ENCODE measurements at regions not wholly inside any gene's neighbourhood (a gene's known extent, or its start where the extent isn't known, plus 50 kb on each side); places are given as distances from the start of the nearest gene placed in this dataset.
A peak's percentile ranks its signal among the peaks of the same experiment; 100 is the strongest.
"Not testable (repeated sequence)": the region's sequence is repeated elsewhere in the genome, so short reads cannot be mapped to it uniquely, and the experiment has no call there.

DNA sequence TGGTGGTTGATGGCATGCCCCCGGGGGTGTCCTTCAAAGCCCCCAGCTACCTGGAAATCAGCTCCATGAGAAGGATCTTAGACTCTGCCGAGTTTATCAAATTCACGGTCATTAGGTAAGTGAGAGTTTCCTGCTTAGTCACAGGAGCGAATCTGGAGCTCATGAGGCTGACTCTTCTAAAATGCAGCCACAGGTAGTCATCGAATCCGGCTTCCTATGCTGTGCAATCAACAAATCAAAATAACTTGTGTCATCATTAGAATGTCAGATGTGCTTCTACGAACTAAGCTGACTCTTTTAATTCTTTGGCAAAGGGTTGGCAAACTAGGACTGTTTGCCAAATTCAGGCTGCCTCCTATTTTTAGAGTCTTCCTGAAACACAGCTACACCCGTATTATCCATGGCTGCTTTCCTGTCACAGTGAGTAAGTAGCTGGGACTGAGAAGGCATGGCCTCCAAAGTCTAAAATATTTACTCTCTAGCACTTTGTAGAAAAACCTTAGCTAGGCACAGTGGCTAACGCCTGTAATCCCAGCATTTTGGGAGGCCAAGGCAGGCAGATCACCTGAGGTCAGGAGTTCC, 108.0 kb downstream of the NSUN5 start:
- WGBS, 2 donors: no CpG with 5 or more reads among the region's 9 CpGs
- intact Hi-C loops (cut with DNase I; ENCODE audit: low total_unique reads); DNase-seq (ENCODE audit: low spot score in 2 of 2); H3K4me3 ChIP-seq (ENCODE audit: low read depth, poor library complexity, severe bottlenecking): not testable (repeated sequence)

DNA sequence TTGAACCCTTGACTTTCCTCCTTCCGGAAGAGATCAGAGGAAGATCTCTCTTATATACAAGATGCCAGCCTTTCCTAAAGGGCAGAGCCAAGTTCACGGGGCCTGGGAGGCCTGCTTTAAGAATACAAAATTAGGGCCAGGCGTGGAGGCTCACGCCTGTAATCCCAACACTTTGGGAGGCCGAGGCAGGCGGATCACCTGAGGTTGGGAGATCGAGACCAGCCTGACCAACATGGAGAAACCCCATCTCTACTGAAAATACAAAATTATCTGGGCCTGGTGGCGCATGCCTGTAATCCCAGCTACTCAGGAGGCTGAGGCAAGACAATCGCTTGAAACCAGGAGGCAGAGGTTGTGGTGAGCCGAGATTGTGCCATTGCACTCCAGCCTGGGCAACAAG, 108.2 kb upstream of the SPDYE9 start:
- WGBS, 2 donors: 98 to 100% methylated on average over 7 of the region's 10 CpGs
- H3K4me3 ChIP-seq (ENCODE audit: low read depth, poor library complexity, severe bottlenecking); intact Hi-C loops (cut with DNase I; ENCODE audit: low total_unique reads): not testable (repeated sequence)
- peak in 1 of 2 donors; percentile 36 for DNase-seq (ENCODE audit: low spot score in 2 of 2)

DNA sequence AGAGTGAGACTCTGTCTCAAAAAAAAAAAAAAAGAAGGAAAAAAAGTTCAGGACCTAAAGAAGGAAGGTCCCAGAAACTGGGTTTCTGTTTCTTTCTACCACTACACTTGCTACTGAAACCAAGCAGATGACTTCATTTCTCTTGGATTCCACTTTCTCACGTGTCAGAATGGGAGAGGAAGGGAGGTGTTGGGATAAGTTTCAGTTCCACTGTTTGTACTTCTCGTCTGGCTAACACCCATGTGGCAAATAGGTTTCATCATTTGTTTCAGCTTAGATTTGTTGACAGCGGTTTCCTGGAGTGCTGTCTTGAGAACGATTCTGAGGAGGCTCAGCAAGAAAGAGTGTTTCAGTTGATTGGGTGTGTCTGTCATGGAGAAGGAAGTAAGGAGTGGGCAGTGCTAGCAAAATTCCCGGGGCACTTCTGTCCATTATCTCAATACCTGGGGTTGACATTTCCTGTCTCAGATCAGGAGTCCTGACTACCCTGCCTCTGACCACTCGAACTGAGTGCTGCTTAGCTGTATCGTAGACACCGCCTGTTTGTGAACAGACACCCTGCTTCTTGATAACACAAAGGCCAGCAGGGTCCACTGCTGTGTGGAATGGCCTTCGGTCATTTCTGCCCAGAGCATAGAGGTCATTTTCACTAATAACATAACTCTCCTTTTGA, 104.8 kb upstream of the SPDYE9 start:
- H3K4me3 ChIP-seq (ENCODE audit: low read depth, poor library complexity, severe bottlenecking); DNase-seq (ENCODE audit: low spot score in 2 of 2); intact Hi-C loops (cut with DNase I; ENCODE audit: low total_unique reads): not testable (repeated sequence)
- 88% methylated on average over 4 of the region's 9 CpGs; no CpG with 5 or more reads in 1 of the 2 donors for WGBS, 2 donors

DNA sequence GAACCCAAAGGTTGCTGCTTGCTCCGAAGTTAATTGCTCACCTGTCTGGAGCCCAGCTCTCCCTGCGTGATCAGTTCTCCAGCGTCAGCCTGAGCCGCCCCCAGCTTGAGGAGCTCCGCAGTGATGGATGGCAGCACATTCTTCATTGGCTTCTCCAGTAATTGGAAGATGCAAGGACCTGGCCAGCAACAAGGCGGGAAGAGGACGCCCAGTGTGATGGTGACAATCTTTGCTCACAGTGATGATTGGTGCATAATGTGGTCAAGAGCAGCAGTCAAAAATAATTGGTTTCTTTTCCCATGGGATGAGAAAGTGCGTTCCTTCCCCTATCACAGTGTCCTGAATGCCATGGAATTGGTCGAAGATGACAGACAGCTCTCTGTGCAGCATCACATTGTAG, 102.4 kb upstream of the SPDYE9 start:
- 97% methylated on average over 6 of the region's 9 CpGs; no CpG with 5 or more reads in 1 of the 2 donors for WGBS, 2 donors
- intact Hi-C loops (cut with DNase I; ENCODE audit: low total_unique reads): not testable (repeated sequence)

DNA sequence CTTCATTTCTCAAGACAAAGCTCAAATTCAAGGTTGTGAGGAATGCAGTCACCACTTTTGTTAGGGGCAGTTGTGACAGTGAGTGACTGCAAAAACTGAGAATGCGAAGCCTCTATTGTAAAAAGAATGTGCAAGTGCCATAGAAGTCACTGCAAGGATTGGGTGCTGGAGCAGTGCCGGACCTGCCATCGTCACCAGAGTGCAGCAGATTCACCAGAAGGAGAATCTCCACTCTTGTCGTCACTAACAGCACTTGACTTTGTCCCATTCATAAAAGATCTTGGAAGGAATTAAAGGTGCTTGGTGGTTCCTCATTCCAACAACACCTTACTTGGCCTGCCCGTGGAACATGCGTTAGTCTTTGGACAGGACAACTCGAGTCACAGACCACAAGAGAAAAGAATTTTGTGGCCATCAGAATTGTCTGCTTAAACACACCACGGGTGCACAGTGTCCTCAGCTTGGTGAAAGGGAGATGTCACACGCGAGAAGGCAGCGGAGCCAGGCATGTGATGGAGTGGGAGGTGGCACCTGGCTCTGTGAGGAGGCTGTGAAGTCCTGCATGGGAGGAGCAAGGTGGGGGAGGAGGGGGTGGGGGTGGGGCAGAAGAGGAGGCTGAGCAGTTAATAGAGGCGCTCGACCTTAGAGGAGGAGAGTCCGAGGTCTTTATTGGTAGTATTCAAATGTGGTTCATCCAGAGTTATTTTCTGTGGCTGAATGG, 100.9 kb upstream of the SPDYE9 start:
- DNase-seq (ENCODE audit: low spot score in 2 of 2); intact Hi-C loops (cut with DNase I; ENCODE audit: low total_unique reads): not testable (repeated sequence)
- WGBS, 2 donors: no CpG with 5 or more reads among the region's 14 CpGs

More for the DNA sequence above, 102.4 kb upstream of the SPDYE9 start:
- not testable (repeated sequence) for H3K4me3 ChIP-seq (ENCODE audit: low read depth, poor library complexity, severe bottlenecking)
- DNase-seq (ENCODE audit: low spot score in 2 of 2): peak in 1 of 2 donors; percentile 25

DNA sequence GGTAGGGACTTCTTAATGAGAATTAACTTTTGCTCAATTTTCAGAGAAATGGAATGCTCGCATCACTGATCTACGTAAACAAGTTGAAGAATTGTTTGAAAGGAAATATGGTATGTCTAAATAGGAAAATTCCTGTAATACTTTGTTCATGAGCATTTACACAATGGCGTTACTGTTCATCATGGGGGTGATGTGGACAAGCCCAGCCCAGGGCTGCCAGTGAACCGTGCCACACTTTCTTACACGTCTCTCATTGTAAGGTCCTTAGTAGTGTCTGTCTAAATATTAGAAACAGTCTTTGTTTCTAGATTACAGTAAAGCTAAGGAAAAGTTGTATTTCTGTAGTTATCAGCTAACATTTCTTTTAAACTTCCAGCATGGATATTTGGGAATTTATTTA, 91.0 kb upstream of the SPDYE9 start:
- no CpG with 5 or more reads among the region's 5 CpGs for WGBS, 2 donors
- DNase-seq (ENCODE audit: low spot score in 2 of 2): not testable (repeated sequence)

More for the DNA sequence above, 100.9 kb upstream of the SPDYE9 start:
- not testable (repeated sequence) for H3K4me3 ChIP-seq (ENCODE audit: low read depth, poor library complexity, severe bottlenecking)

DNA sequence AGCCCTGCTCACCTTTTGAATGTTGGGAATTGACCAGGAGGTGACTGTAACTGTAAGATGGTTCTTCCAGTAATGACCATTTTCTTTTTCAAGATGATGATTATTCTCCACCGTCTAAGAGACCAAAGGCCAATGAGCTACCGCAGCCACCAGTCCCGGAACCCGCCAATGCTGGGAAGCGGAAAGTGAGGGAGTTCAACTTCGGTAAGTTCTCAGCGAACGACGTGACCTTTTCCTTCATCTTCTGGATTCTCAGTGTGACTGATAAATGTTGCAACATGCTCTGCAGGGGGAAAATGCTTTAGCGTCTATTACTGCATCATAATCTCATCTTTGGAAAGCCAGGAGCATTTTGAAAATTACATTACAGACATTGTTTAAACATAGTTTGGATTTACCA, 89.5 kb upstream of the SPDYE9 start:
- DNase-seq (ENCODE audit: low spot score in 2 of 2); intact Hi-C loops (cut with DNase I; ENCODE audit: low total_unique reads); H3K4me3 ChIP-seq (ENCODE audit: low read depth, poor library complexity, severe bottlenecking): not testable (repeated sequence)
- WGBS, 2 donors: no CpG with 5 or more reads among the region's 10 CpGs

More for the DNA sequence above, 91.0 kb upstream of the SPDYE9 start:
- intact Hi-C loops (cut with DNase I; ENCODE audit: low total_unique reads); H3K4me3 ChIP-seq (ENCODE audit: low read depth, poor library complexity, severe bottlenecking): not testable (repeated sequence)

DNA sequence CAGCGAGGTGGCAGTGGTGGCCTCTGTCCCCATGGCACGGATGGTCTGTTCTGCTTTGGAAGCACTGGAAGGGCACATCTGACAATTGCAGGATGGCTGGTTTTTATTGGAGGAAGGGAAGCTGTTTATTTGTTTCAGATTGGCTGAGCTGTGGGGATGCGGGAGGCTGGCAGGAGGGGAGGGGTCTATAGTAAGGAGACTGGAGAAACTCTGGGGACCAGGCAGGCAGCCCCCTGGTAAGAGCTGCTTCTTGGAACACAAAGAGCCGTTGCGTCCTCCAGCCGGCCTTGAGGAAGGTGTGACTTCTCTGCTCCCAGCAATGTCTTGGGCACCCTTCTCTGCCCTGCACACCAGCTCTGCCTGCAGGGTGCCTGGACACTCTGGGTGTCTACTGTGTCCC, 85.1 kb upstream of the SPDYE9 start:
- WGBS, 2 donors: 90 to 91% methylated on average over 6 of the region's 6 CpGs
- peak in 1 of 2 donors; percentile 42 for DNase-seq (ENCODE audit: low spot score in 2 of 2)

DNA sequence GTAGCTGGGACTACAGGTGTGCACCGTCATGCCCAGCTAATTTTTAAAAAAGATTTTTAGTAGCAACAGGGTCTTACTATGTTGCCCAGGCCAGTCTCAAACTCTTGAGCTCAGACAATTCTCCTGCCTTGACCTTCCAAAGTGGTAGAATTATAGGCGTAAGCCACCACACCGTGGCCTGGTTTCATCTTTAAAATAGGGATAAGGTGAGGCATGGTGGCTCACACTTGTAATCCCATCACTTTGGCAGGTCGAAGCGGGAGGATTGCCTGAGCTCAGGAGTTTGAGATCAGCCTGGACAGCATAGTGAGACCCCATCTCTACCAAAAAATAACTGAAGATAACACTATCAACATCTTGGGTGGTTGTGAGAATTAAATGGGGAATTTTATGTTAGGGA, 84.6 kb upstream of the SPDYE9 start:
- peak in 1 of 2 donors; percentile 60 for DNase-seq (ENCODE audit: low spot score in 2 of 2)
- WGBS, 2 donors: 89 to 94% methylated on average over 4 to 5 of the region's 5 CpGs
- intact Hi-C loops (cut with DNase I; ENCODE audit: low total_unique reads); H3K4me3 ChIP-seq (ENCODE audit: low read depth, poor library complexity, severe bottlenecking): not testable (repeated sequence)

More for the DNA sequence above, 85.1 kb upstream of the SPDYE9 start:
- H3K4me3 ChIP-seq (ENCODE audit: low read depth, poor library complexity, severe bottlenecking); intact Hi-C loops (cut with DNase I; ENCODE audit: low total_unique reads): not testable (repeated sequence)

DNA sequence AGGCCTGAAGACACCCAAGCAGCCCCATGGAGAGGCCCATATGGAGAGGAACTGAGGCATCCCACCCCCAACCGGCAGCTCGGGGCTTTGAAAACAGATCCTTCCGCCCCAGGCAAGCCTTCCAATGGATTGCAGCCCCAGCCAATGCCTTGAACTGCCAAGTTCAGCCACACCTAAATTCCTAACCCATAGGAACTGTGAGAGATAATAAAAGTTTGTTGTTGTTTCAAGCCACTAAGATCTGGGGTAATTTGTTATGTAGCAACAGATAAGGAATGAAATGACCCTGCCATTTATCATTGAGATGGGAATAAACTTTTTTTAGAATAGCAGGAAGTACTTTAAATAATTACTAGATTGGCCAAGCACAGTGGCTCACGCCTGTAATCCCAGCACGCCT, 80.3 kb upstream of the SPDYE9 start:
- DNase-seq (ENCODE audit: low spot score in 2 of 2); H3K4me3 ChIP-seq (ENCODE audit: low read depth, poor library complexity, severe bottlenecking); intact Hi-C loops (cut with DNase I; ENCODE audit: low total_unique reads): not testable (repeated sequence)
- no CpG with 5 or more reads among the region's 5 CpGs for WGBS, 2 donors

DNA sequence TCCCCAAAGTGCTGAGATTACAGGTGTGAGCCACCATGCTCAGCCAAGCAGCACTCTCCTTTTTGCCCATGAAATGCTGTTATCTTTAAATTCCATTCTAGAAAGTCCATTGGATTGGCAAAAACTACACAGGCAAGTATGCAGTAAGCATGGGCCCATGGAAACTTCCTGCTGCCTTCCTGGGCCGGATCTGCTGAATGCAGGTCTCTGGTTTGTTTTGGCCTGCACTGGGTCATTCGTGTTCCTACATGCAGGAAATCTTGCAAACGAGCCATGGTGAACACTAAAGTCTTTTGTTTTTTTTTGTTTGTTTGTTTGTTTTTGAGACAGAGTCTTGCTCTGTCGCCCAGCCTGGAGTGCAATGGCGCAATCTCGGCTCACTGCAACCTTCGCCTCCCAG, 76.8 kb upstream of the SPDYE9 start:
- H3K4me3 ChIP-seq (ENCODE audit: low read depth, poor library complexity, severe bottlenecking); DNase-seq (ENCODE audit: low spot score in 2 of 2); intact Hi-C loops (cut with DNase I; ENCODE audit: low total_unique reads): not testable (repeated sequence)
- no CpG with 5 or more reads among the region's 7 CpGs for WGBS, 2 donors

DNA sequence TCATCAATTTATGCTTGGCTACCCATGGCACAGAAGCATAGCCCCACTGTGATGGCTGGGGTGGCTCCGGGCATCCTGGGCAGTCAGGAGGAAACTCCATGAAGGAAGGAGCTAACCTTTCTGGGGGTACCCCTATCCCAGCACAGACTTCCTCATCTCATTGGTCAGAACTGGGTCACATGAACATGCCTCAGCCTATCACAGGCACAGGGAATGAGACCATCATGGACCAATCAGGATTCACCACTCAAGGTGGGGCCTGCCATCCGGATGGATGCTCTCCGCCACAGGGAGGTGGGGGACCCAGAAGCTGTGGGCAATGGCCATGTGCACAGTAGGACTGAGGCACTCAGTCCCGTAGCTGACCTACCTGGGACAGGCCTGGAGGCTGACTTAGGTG, 75.9 kb upstream of the SPDYE9 start:
- no CpG with 5 or more reads among the region's 4 CpGs for WGBS, 2 donors
- intact Hi-C loops (cut with DNase I; ENCODE audit: low total_unique reads); DNase-seq (ENCODE audit: low spot score in 2 of 2); H3K4me3 ChIP-seq (ENCODE audit: low read depth, poor library complexity, severe bottlenecking): not testable (repeated sequence)

DNA sequence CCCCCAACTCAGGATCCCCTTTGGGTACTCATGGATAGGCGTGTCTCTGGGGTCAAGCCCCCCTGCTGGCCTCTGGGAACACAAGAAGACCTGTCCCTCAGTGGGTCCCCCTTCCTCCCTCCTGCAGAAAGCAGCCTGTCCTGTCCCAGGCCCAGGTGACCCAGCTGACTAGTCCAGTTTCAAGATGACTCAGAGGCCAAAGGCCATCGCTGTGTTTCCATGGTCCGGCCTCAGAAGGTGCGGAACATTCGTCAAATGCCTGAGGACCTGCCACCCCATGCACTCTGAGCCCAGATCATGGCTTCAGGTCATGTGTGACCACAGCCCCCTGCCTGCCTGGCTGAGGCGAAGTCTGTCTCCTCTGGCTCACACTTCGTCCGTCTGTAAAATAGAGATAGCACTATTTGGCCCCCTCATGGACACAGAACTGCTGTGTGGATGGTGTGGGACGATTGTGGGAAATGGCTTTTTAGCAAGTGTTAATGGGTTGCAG, 71.4 kb upstream of the SPDYE9 start:
- intact Hi-C loops (cut with DNase I; ENCODE audit: low total_unique reads); H3K4me3 ChIP-seq (ENCODE audit: low read depth, poor library complexity, severe bottlenecking): not testable (repeated sequence)
- WGBS, 2 donors: no CpG with 5 or more reads among the region's 9 CpGs

DNA sequence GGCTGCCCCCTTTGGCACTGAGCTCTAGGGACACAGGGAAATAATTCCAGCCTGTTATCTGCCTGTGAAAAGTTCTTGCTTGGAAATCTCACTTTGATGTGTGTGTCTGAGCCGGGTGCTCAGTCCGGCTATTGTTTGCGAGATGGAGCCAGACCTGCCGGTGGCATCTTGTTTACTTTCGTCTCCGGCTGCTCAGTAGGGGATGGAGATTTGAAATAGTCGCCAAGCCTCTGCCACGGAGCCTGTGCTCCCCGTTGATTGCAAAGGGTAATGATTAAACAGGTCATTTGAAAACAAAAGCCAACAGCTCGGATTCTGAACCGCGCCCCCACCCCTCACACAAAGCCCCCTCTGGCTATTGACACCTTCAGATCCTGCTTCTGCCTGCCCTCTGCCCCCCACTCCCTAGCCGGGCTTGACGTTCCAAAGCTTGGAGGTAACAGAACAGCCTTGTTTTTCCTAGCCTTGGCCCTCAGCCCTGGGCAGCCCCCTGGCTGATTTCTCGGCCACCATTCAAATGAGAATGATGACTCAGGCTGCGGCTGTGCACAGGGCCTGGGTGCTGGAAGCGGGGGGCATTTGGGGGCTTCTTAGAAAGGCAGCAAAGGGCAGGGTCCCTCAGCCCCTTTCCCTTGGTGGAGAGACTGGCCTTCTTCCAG, 70.8 kb upstream of the SPDYE9 start:
- H3K4me3 ChIP-seq (ENCODE audit: low read depth, poor library complexity, severe bottlenecking); intact Hi-C loops (cut with DNase I; ENCODE audit: low total_unique reads); DNase-seq (ENCODE audit: low spot score in 2 of 2): not testable (repeated sequence)
- WGBS, 2 donors: 14 to 58% methylated on average over 4 to 9 of the region's 17 CpGs

More for the DNA sequence above, 71.4 kb upstream of the SPDYE9 start:
- DNase-seq (ENCODE audit: low spot score in 2 of 2): not testable (repeated sequence)

All from lower leg skin (tissue), 3 donors.